ENCODE measurements at regions not wholly inside any gene's neighbourhood (a gene's known extent, or its start where the extent isn't known, plus 50 kb on each side); places are given as distances from the start of the nearest gene placed in this dataset.

DNA sequence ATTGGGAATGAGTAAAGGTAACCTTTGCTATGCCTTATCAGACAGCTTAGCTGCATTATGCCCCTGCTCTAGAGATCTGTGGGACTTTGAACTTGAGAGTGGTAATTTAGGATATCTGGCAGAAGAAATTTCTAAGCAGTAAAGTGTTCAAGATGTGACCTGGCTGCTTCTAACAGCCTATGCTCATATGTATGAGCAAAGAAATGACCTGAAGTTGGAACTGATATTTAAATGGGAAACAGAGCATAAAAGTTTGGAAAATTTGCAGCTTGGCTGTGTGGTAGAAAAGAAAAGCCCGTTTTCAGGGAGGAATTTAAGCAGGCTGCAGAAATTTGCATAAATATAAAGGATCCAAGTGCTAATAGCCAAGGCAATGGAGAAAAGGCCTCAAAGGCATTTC is 90.4 kb downstream of the HHIPL2 start:
- TF ChIP-seq, protein P1, sequence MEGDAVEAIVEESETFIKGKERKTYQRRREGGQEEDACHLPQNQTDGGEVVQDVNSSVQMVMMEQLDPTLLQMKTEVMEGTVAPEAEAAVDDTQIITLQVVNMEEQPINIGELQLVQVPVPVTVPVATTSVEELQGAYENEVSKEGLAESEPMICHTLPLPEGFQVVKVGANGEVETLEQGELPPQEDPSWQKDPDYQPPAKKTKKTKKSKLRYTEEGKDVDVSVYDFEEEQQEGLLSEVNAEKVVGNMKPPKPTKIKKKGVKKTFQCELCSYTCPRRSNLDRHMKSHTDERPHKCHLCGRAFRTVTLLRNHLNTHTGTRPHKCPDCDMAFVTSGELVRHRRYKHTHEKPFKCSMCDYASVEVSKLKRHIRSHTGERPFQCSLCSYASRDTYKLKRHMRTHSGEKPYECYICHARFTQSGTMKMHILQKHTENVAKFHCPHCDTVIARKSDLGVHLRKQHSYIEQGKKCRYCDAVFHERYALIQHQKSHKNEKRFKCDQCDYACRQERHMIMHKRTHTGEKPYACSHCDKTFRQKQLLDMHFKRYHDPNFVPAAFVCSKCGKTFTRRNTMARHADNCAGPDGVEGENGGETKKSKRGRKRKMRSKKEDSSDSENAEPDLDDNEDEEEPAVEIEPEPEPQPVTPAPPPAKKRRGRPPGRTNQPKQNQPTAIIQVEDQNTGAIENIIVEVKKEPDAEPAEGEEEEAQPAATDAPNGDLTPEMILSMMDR (conservative IDR thresholded peaks at IDR 0.05): no peak
- TF ChIP-seq ZFX (IDR thresholded peaks at IDR 0.05): no peak

Measured in C4-2B (cell line).